ENCODE measurements at regions not wholly inside any gene's neighbourhood (a gene's known extent, or its start where the extent isn't known, plus 50 kb on each side); places are given as distances from the start of the nearest gene placed in this dataset.

GRCh38 chr5:173670130-173670651 is 53.7 kb upstream of the BOD1 start:
- peaks cover 46 to 50% of the 10 kb centered on the region in 2 experiments for H3K9me3 Mint-ChIP-seq
- Histone ChIP-seq H3K79me2 (ENCODE audit: insufficient read depth, low read length) (no peaks in the 10 kb centered on the region), H3K9ac (ENCODE audit: extremely low read depth, insufficient read length, low read length) (peak overlapping the region; percentile 24), H3K27me3 (ENCODE audit: insufficient read depth, low read length) (no peaks in the 10 kb centered on the region), H3K56ac (ENCODE audit: insufficient read length, low read depth, low read length) (no peak overlapping the region), H2BK20ac (ENCODE audit: low read depth, low read length, poor library complexity, severe bottlenecking) (no peak overlapping the region), H4K91ac (ENCODE audit: insufficient read length, low read depth, low read length) (no peak overlapping the region), H3K23me2 (ENCODE audit: insufficient read length, low read depth, low read length, poor library complexity, severe bottlenecking) (no peaks in the 10 kb centered on the region), H3K14ac (ENCODE audit: insufficient read depth, low read length) (no peak overlapping the region), H2BK5ac (ENCODE audit: insufficient read length, low read length) (no peak overlapping the region), H4K20me1 (ENCODE audit: control insufficient read depth, insufficient read depth, insufficient read length) (no peaks in the 10 kb centered on the region), H2BK120ac (ENCODE audit: low read depth, low read length, poor library complexity, severe bottlenecking) (no peak overlapping the region), H3T11ph (ENCODE audit: low read length) (no peak overlapping the region), H2AK5ac (ENCODE audit: insufficient read length, low read length) (no peak overlapping the region), H4K8ac (replicated peaks; ENCODE audit: insufficient read length, low read depth, low read length) (no peak overlapping the region), H4K5ac (ENCODE audit: insufficient read length, low read depth, low read length) (no peak overlapping the region), H3K27ac (ENCODE audit: insufficient read length, low read depth, low read length) (peak overlapping the region; percentile 90), H2BK12ac (ENCODE audit: insufficient read length, low read depth, low read length) (no peak overlapping the region), H3K9me3 (ENCODE audit: control insufficient read depth, low read depth, low read length) (peaks cover 4% of the 10 kb centered on the region), H2AFZ (ENCODE audit: low read length) (no peak overlapping the region), H3K4me2 (ENCODE audit: insufficient read depth, insufficient read length, low read length) (peak overlapping the region; percentile 37), H3K4me1 (ENCODE audit: insufficient read depth, low read length) (peaks cover 8% of the 10 kb centered on the region; the same call in 1 of the 2 replicates), H2BK15ac (ENCODE audit: low read depth, low read length) (no peak overlapping the region), H3K18ac (ENCODE audit: insufficient read length, low read depth, low read length) (no peak overlapping the region), H3K4ac (ENCODE audit: low read depth, low read length) (no peak overlapping the region), H3K23ac (ENCODE audit: insufficient read length, low read depth, low read length) (no peak overlapping the region), H3K79me1 (ENCODE audit: insufficient read depth, low read depth, low read length, poor library complexity, severe bottlenecking) (no peaks in the 10 kb centered on the region)
- H3K4me1 Mint-ChIP-seq, result peaks cover 52 to 54% of the 10 kb centered on the region in 2 experiments
- no peak for TF ChIP-seq CTCF (conservative IDR thresholded peaks at IDR 0.05)
- H3K36me3 Mint-ChIP-seq (ENCODE audit: insufficient read depth in 1 of 3, low read depth in 3 of 3), result peaks cover 37 to 49% (median 47%) of the 10 kb centered on the region in 3 experiments
- no CpG with 5 or more reads among the region's 3 CpGs for WGBS (ENCODE audit: extremely low coverage, insufficient read length, low lambda C conversion rate)
- peaks cover 9% of the 10 kb centered on the region for H3K27me3 Mint-ChIP-seq (ENCODE audit: low read depth)
- H3K27ac Mint-ChIP-seq, result peak overlapping the region; percentile 78 to 95 (median 94)
- DNase-seq, result peak; percentile 39
- peak overlapping the region in 1 of 2 experiments; percentile 55; a peak in 3 of 5 replicates for H3K4me3 Mint-ChIP-seq

Measured in H9 (cell line).